Loucy (cell line): ENCODE measurements at regions not wholly inside any gene's neighbourhood (a gene's known extent, or its start where the extent isn't known, plus 50 kb on each side); places are given as distances from the start of the nearest gene placed in this dataset.

Experiments used
- H2AFZ ChIP-seq: fragments of 200-600 bp; sonication (generic); 2 replicates; pipeline ENCODE4 v1.6.0; 2016; ENCODE audit warnings: antibody characterized with exemption, mild to moderate bottlenecking, low read length, moderate library complexity
- H3F3A ChIP-seq: fragments of 200-600 bp; 2 replicates; pipeline ENCODE4 v1.6.0; 2016; ENCODE audit warnings: antibody characterized with exemption, low read depth, mild to moderate bottlenecking
- H3K27me3 ChIP-seq: fragments of 200-600 bp; sonication (generic); 2 replicates; pipeline ENCODE4 v1.6.1; 2014; ENCODE audit warnings: low read length, mild to moderate bottlenecking; ENCODE audit not compliant: insufficient read depth, poor library complexity, severe bottlenecking
- H3K36me3 ChIP-seq: fragments of 200-600 bp; sonication (generic); 2 replicates; pipeline ENCODE4 v1.6.1; 2016; ENCODE audit warnings: low read length; ENCODE audit not compliant: insufficient read depth
- H3K4me1 ChIP-seq: fragments of 200-600 bp; sonication (generic); 2 replicates; pipeline ENCODE4 v1.5.1; 2014; ENCODE audit warnings: low read length, mild to moderate bottlenecking; ENCODE audit not compliant: insufficient read depth, poor library complexity, severe bottlenecking
- H3K4me2 ChIP-seq: fragments of 200-600 bp; sonication (generic); 2 replicates; pipeline ENCODE4 v1.6.0; 2014; ENCODE audit warnings: antibody characterized with exemption, low read length, low read depth, mild to moderate bottlenecking; ENCODE audit not compliant: poor library complexity, severe bottlenecking
- H3K4me3 ChIP-seq: fragments of 200-600 bp; sonication (generic); 2 replicates; pipeline ENCODE4 v1.5.1; 2014; ENCODE audit warnings: low read length, mild to moderate bottlenecking, mixed read lengths; ENCODE audit not compliant: poor library complexity, severe bottlenecking
- H3K79me2 ChIP-seq: fragments of 200-600 bp; sonication (generic); 2 replicates; pipeline ENCODE4 v1.6.1; 2014; ENCODE audit warnings: low read length; ENCODE audit not compliant: insufficient read depth
- H3K9ac ChIP-seq: fragments of 200-600 bp; sonication (generic); 2 replicates; pipeline ENCODE4 v1.6.0; 2014; ENCODE audit warnings: mild to moderate bottlenecking, low read depth, low read length, moderate library complexity; ENCODE audit not compliant: poor library complexity, severe bottlenecking
- H3K9me2 ChIP-seq: fragments of 200-600 bp; sonication (generic); replicated peaks from 2 replicates; pipeline ENCODE4 v1.6.1; 2016; ENCODE audit warnings: low read depth, low read length, mixed read lengths
- H3K9me3 ChIP-seq: fragments of 200-600 bp; sonication (generic); 2 replicates; pipeline ENCODE4 v1.6.1; 2014; ENCODE audit warnings: mild to moderate bottlenecking, antibody characterized with exemption, low read length, low read depth; ENCODE audit not compliant: insufficient read depth
- H4K20me1 ChIP-seq: fragments of 200-600 bp; sonication (generic); 2 replicates; pipeline ENCODE4 v1.6.0; 2014; ENCODE audit warnings: antibody characterized with exemption, low read length, mild to moderate bottlenecking; ENCODE audit not compliant: insufficient read depth, poor library complexity, severe bottlenecking
- CTCF ChIP-seq: fragments of 200-600 bp; sonication (generic); conservative IDR thresholded peaks from 2 replicates; pipeline ENCODE4 v1.5.1; 2014; ENCODE audit warnings: mild to moderate bottlenecking, antibody characterized with exemption, low read length
- EZH2phosphoT487 ChIP-seq: fragments of 200-600 bp; IDR thresholded peaks from 2 replicates; pipeline ENCODE4 v1.6.1; 2018; ENCODE audit warnings: antibody characterized with exemption, mild to moderate bottlenecking, moderate library complexity, borderline replicate concordance

- H3K27me3 ChIP-seq = no peaks in the 10 kb centered on the region
- TF ChIP-seq EZH2phosphoT487 (no peak), CTCF (no peak)
- H3F3A ChIP-seq = no peaks in the 10 kb centered on the region
- H3K4me2 ChIP-seq = no peak overlapping the region
- no peaks in the 10 kb centered on the region for H3K9me2 ChIP-seq
- H3K9ac ChIP-seq = no peak overlapping the region
- no peaks in the 10 kb centered on the region for H4K20me1 ChIP-seq
- no peaks in the 10 kb centered on the region for H3K9me3 ChIP-seq
- no peak overlapping the region for H3K4me3 ChIP-seq
- H2AFZ ChIP-seq = no peak overlapping the region
- H3K4me1 ChIP-seq = no peaks in the 10 kb centered on the region
- H3K79me2 ChIP-seq = no peaks in the 10 kb centered on the region
- no peaks in the 10 kb centered on the region for H3K36me3 ChIP-seq
Observed at GRCh38 chr3:89867286-89867685, 759.9 kb downstream of the EPHA3 start.

GRCh38 chr3:89876116-89876515, 768.7 kb downstream of the EPHA3 start:
- TF ChIP-seq EZH2phosphoT487 (no peak), CTCF (no peak)
- Histone ChIP-seq H3K36me3 (no peaks in the 10 kb centered on the region), H2AFZ (no peak overlapping the region), H3K4me1 (no peaks in the 10 kb centered on the region), H3K9ac (no peak overlapping the region), H3K27me3 (no peaks in the 10 kb centered on the region), H4K20me1 (no peaks in the 10 kb centered on the region), H3K9me2 (no peaks in the 10 kb centered on the region), H3F3A (no peaks in the 10 kb centered on the region), H3K4me2 (no peak overlapping the region), H3K4me3 (no peak overlapping the region), H3K79me2 (no peaks in the 10 kb centered on the region), H3K9me3 (no peaks in the 10 kb centered on the region)

- H3K4me3 ChIP-seq = no peak overlapping the region
- H4K20me1 ChIP-seq = no peaks in the 10 kb centered on the region
- no peaks in the 10 kb centered on the region for H3K9me3 ChIP-seq
- no peak overlapping the region for H3K9ac ChIP-seq
- H2AFZ ChIP-seq = no peak overlapping the region
- no peak for TF ChIP-seq EZH2phosphoT487
- TF ChIP-seq CTCF = no peak
- no peaks in the 10 kb centered on the region for H3K4me1 ChIP-seq
- H3F3A ChIP-seq = no peaks in the 10 kb centered on the region
- H3K79me2 ChIP-seq = no peaks in the 10 kb centered on the region
- no peaks in the 10 kb centered on the region for H3K9me2 ChIP-seq
- no peaks in the 10 kb centered on the region for H3K27me3 ChIP-seq
- H3K4me2 ChIP-seq = no peak overlapping the region
- H3K36me3 ChIP-seq = no peaks in the 10 kb centered on the region
Observed at GRCh38 chr3:89877230-89877629, 769.8 kb downstream of the EPHA3 start.
